ENCODE measurements at regions not wholly inside any gene's neighbourhood (a gene's known extent, or its start where the extent isn't known, plus 50 kb on each side); places are given as distances from the start of the nearest gene placed in this dataset.
"Not testable (repeated sequence)": the region's sequence is repeated elsewhere in the genome, so short reads cannot be mapped to it uniquely, and the experiment has no call there.

- no peak for DNase-seq (ENCODE audit: low spot score in 2 of 2)
- TF ChIP-seq CTCF (IDR thresholded peaks at IDR 0.05), result no peak
- Histone ChIP-seq H3K4me1 (no peaks in the 10 kb centered on the region), H3K36me3 (no peaks in the 10 kb centered on the region), H3K4me3 (no peak overlapping the region), H3K9me3 (no peaks in the 10 kb centered on the region), H3K27me3 (no peaks in the 10 kb centered on the region), H3K27ac (no peak overlapping the region)
- intact Hi-C loops (cut with DNase I), result no loop called here
Observed at GRCh38 chr15:45868109-45868691, 233.4 kb downstream of the SQOR start.

- H3K4me3 ChIP-seq, result no peak overlapping the region
- no peak for TF ChIP-seq CTCF (IDR thresholded peaks at IDR 0.05)
- H3K9me3 ChIP-seq, result no peaks in the 10 kb centered on the region
- no peak for DNase-seq (ENCODE audit: low spot score in 2 of 2)
- H3K4me1 ChIP-seq, result no peaks in the 10 kb centered on the region
- no peaks in the 10 kb centered on the region for H3K27me3 ChIP-seq
- intact Hi-C loops (cut with DNase I), result no loop called here
- H3K36me3 ChIP-seq, result no peaks in the 10 kb centered on the region
- H3K27ac ChIP-seq, result no peak overlapping the region
Observed at GRCh38 chr15:45869034-45869668, 234.3 kb downstream of the SQOR start.

GRCh38 chr15:45871121-45871855, 236.5 kb downstream of the SQOR start:
- no peak overlapping the region for H3K4me3 ChIP-seq
- intact Hi-C loops (cut with DNase I), result no loop called here
- H3K9me3 ChIP-seq, result no peaks in the 10 kb centered on the region
- no peaks in the 10 kb centered on the region for H3K4me1 ChIP-seq
- TF ChIP-seq CTCF (IDR thresholded peaks at IDR 0.05), result no peak
- H3K27me3 ChIP-seq, result no peaks in the 10 kb centered on the region
- no peak for DNase-seq (ENCODE audit: low spot score in 2 of 2)
- H3K36me3 ChIP-seq, result no peaks in the 10 kb centered on the region
- no peak overlapping the region for H3K27ac ChIP-seq

- TF ChIP-seq CTCF (IDR thresholded peaks at IDR 0.05), result no peak
Observed at GRCh38 chr15:45873781-45874180, 239.0 kb downstream of the SQOR start.

GRCh38 chr15:45874566-45874965, 239.7 kb downstream of the SQOR start:
- intact Hi-C loops (cut with DNase I); H3K9me3 ChIP-seq; H3K27ac ChIP-seq: not testable (repeated sequence)

More at GRCh38 chr15:45873781-45874180, 239.0 kb downstream of the SQOR start:
- no peak overlapping the region for H3K4me3 ChIP-seq
- H3K4me1 ChIP-seq, result no peaks in the 10 kb centered on the region
- no peak overlapping the region for H3K27ac ChIP-seq
- no peaks in the 10 kb centered on the region for H3K36me3 ChIP-seq
- intact Hi-C loops (cut with DNase I), result no loop called here
- no peaks in the 10 kb centered on the region for H3K9me3 ChIP-seq
- no peak for DNase-seq (ENCODE audit: low spot score in 2 of 2)
- no peaks in the 10 kb centered on the region for H3K27me3 ChIP-seq

GRCh38 chr15:45884289-45884688, 249.5 kb downstream of the SQOR start:
- TF ChIP-seq CTCF (IDR thresholded peaks at IDR 0.05), result no peak
- Histone ChIP-seq H3K36me3 (no peaks in the 10 kb centered on the region), H3K4me1 (peaks cover 0 to 4% of the 10 kb centered on the region in 2 donors), H3K27me3 (no peaks in the 10 kb centered on the region), H3K27ac (peak overlapping the region in 1 of 2 donors; percentile 20), H3K4me3 (no peak overlapping the region), H3K9me3 (no peaks in the 10 kb centered on the region)
- DNase-seq (ENCODE audit: low spot score in 2 of 2), result no peak
- intact Hi-C loops (cut with DNase I), result no loop called here

More at GRCh38 chr15:45874566-45874965, 239.7 kb downstream of the SQOR start:
- not testable (repeated sequence) for DNase-seq (ENCODE audit: low spot score in 2 of 2); H3K27me3 ChIP-seq; H3K4me1 ChIP-seq; H3K36me3 ChIP-seq; H3K4me3 ChIP-seq
